ENCODE measurements at regions not wholly inside any gene's neighbourhood (a gene's known extent, or its start where the extent isn't known, plus 50 kb on each side); places are given as distances from the start of the nearest gene placed in this dataset.

DNA sequence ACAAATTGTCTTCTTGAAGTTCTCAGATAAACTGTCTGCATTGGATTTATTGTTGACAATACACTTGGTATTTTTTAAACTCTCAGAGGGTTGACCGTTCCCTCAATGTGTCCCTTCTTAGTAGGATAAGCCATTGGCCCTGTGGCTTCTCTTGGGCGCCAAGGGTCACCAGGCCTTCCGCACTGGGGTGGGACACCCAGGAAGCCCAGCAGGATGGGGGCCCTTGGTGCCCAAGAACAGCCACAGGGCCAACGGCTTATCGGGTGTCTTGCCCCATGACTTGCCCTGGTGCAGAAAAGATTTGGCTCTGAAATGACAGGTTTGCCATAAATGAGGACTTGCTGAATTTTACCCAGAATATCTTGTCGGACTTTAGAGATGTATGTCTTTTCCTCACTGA lies 375.0 kb downstream of the IRX2 start:
- TF ChIP-seq, protein P1, sequence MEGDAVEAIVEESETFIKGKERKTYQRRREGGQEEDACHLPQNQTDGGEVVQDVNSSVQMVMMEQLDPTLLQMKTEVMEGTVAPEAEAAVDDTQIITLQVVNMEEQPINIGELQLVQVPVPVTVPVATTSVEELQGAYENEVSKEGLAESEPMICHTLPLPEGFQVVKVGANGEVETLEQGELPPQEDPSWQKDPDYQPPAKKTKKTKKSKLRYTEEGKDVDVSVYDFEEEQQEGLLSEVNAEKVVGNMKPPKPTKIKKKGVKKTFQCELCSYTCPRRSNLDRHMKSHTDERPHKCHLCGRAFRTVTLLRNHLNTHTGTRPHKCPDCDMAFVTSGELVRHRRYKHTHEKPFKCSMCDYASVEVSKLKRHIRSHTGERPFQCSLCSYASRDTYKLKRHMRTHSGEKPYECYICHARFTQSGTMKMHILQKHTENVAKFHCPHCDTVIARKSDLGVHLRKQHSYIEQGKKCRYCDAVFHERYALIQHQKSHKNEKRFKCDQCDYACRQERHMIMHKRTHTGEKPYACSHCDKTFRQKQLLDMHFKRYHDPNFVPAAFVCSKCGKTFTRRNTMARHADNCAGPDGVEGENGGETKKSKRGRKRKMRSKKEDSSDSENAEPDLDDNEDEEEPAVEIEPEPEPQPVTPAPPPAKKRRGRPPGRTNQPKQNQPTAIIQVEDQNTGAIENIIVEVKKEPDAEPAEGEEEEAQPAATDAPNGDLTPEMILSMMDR (IDR thresholded peaks at IDR 0.05), result no peak
- TF ChIP-seq POLR2A (IDR thresholded peaks at IDR 0.05) (no peak), EP300 (IDR thresholded peaks at IDR 0.05) (no peak)
